NCI-H460 (cell line): ENCODE measurements at regions not wholly inside any gene's neighbourhood (a gene's known extent, or its start where the extent isn't known, plus 50 kb on each side); places are given as distances from the start of the nearest gene placed in this dataset.
A peak's percentile ranks its signal among the peaks of the same experiment; 100 is the strongest.
"Not testable (repeated sequence)": the region's sequence is repeated elsewhere in the genome, so short reads cannot be mapped to it uniquely, and the experiment has no call there.

Experiments used
- DNase-seq: peaks from one replicate; pipeline ENCODE4 v3.0.0-alpha.2; 2016; ENCODE audit warnings: low read depth; ENCODE audit errors: extremely low read depth
- small RNA-seq, 2 experiments: library from RNA; depleted of rRNA; stranded (forward); fragments of <200 nt; gene quantifications; one replicate each; pipeline ENCODE3, GENCODE V24; 2014

GRCh38 chr11:24390762-24391161, 106.1 kb upstream of the LUZP2 start:
- no peak for DNase-seq

- peak; percentile 74 for DNase-seq
Measured at GRCh38 chr11:24391167-24391566, 105.7 kb upstream of the LUZP2 start.

- DNase-seq, result no peak
Measured at GRCh38 chr11:24400059-24400665, 96.7 kb upstream of the LUZP2 start.

- no peak for DNase-seq
Measured at GRCh38 chr11:24406389-24406788, 90.5 kb upstream of the LUZP2 start.

- DNase-seq, result no peak
Measured at GRCh38 chr11:24406980-24407379, 89.9 kb upstream of the LUZP2 start.

GRCh38 chr11:24407733-24408132, 89.1 kb upstream of the LUZP2 start:
- DNase-seq, result no peak

- no peak for DNase-seq
Measured at GRCh38 chr11:24408202-24408601, 88.7 kb upstream of the LUZP2 start.

GRCh38 chr11:24411791-24412190, 85.1 kb upstream of the LUZP2 start:
- DNase-seq, result no peak

- DNase-seq, result no peak
Measured at GRCh38 chr11:24412722-24413121, 84.1 kb upstream of the LUZP2 start.

GRCh38 chr11:24413391-24413790, 83.5 kb upstream of the LUZP2 start:
- no peak for DNase-seq

- DNase-seq, result not testable (repeated sequence)
Measured at GRCh38 chr11:24415955-24416636, 80.8 kb upstream of the LUZP2 start.

- no peak for DNase-seq
Measured at GRCh38 chr11:24421766-24422165, 75.1 kb upstream of the LUZP2 start.

GRCh38 chr11:24422376-24422775, 74.5 kb upstream of the LUZP2 start:
- DNase-seq, result no peak

GRCh38 chr11:24437123-24437522, 59.7 kb upstream of the LUZP2 start:
- DNase-seq, result no peak

Small RNA genes lying in the stretch of these regions (small RNA-seq; reads per million reads assigned to genes)
- gene AC100767.1 (0 reads per million in 2 experiments), gene MIR8054 (0 reads per million in 2 experiments), gene RNU6-783P (0 reads per million in 2 experiments)
